SKM-1 treated with dmso at 0.1 percent for 144 hours (cell line): ENCODE measurements at regions not wholly inside any gene's neighbourhood (a gene's known extent, or its start where the extent isn't known, plus 50 kb on each side); places are given as distances from the start of the nearest gene placed in this dataset.

ENCODE experiments used
- DNase-seq: peaks from one replicate; lab custom pipeline; 2025; ENCODE audit not compliant: unreplicated experiment; lab: John Stamatoyannopoulos, UW

- DNase-seq = no peak
Observed at GRCh38 chr13:52931539-52932431, 83.3 kb upstream of the PCDH8 start.

GRCh38 chr13:52931131-52931530 is 82.7 kb upstream of the PCDH8 start:
- no peak for DNase-seq

GRCh38 chr13:52929846-52930245 is 81.4 kb upstream of the PCDH8 start:
- DNase-seq = no peak

- no peak for DNase-seq
Observed at GRCh38 chr13:52926971-52927370, 78.5 kb upstream of the PCDH8 start.

- no peak for DNase-seq
Observed at GRCh38 chr13:52925775-52926285, 77.4 kb upstream of the PCDH8 start.

- DNase-seq = no peak
Observed at GRCh38 chr13:52925251-52925650, 76.8 kb upstream of the PCDH8 start.

- DNase-seq = no peak
Observed at GRCh38 chr13:52924289-52925148, 76.1 kb upstream of the PCDH8 start.

GRCh38 chr13:52922961-52923360 is 74.5 kb upstream of the PCDH8 start:
- DNase-seq = no peak

GRCh38 chr13:52921194-52921593 is 72.8 kb upstream of the PCDH8 start:
- DNase-seq = peak; percentile 61

- DNase-seq = no peak
Observed at GRCh38 chr13:52916486-52916990, 68.1 kb upstream of the PCDH8 start.

GRCh38 chr13:52911340-52911739 is 62.9 kb upstream of the PCDH8 start:
- DNase-seq = no peak

GRCh38 chr13:52910318-52910717 is 61.9 kb upstream of the PCDH8 start:
- peak; percentile 73 for DNase-seq

GRCh38 chr13:52906122-52906903 is 57.9 kb upstream of the PCDH8 start:
- no peak for DNase-seq

- no peak for DNase-seq
Observed at GRCh38 chr13:52905701-52906100, 57.3 kb upstream of the PCDH8 start.

- DNase-seq = no peak
Observed at GRCh38 chr13:52903320-52903719, 54.9 kb upstream of the PCDH8 start.

GRCh38 chr13:52899206-52899605 is 50.8 kb upstream of the PCDH8 start:
- DNase-seq = no peak
